NCI-H2107 treated with DMSO at 0.1 percent for 48 hours (cell line): ENCODE measurements at regions not wholly inside any gene's neighbourhood (a gene's known extent, or its start where the extent isn't known, plus 50 kb on each side); places are given as distances from the start of the nearest gene placed in this dataset.

Experiments used
- DNase-seq: peaks from one replicate; lab custom pipeline; 2025; ENCODE audit not compliant: unreplicated experiment; lab: John Stamatoyannopoulos, UW

- no peak for DNase-seq
Observed at GRCh38 chrX:39950018-39950688, 147.6 kb downstream of the BCOR start.

GRCh38 chrX:39952989-39953388 lies 144.8 kb downstream of the BCOR start:
- DNase-seq, result no peak

GRCh38 chrX:39953879-39954278 lies 143.9 kb downstream of the BCOR start:
- DNase-seq, result no peak

GRCh38 chrX:39954851-39955250 lies 142.9 kb downstream of the BCOR start:
- DNase-seq, result no peak

DNA sequence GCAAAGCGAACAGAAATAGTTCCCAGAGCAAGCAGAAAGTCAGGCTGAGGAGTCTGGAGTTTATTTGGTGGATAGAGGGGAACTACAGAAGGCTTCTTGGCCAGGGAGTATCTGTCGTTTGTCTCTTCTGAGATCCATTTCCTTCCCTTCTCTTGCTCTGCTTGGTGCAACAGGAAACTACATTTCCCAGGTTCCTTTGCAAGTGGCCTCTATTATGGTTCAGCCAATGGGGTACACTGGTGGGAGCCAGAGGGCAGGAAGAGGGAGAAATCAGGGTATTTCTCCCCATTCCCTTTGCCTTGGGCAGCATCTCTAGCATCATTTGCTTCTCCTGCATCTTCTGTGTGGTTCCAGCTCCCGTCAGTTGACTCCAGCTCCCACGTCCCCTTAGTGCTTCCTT lies 142.1 kb downstream of the BCOR start:
- DNase-seq, result no peak

DNA sequence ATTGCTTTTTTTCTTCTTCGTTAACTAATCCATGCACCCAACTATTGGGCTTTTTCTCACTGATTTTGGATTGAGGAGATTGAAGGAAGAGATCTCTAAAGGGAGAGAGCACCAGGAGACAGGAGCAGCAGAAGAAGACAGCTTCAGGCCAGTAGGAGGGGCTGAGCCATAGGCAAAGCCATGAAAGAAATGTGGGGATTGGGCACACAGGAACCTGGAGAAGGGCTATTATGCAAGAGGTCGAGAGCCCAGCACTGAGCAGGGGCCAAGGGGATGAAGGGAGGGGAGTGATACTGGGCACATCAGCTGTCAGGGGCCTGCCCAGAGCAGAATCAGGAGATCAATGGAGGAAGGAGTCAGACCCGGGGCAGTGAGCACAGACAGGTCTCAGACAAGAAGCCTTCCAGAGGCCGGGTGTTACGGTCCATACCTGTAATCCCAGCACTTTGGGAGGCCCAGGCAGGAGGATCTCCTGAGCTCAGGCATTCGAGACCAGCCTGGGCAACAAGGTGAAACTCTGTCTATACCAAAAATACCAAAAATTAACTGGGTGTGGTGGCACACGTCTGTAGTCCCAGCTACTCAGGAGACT lies 140.9 kb downstream of the BCOR start:
- DNase-seq, result no peak

DNA sequence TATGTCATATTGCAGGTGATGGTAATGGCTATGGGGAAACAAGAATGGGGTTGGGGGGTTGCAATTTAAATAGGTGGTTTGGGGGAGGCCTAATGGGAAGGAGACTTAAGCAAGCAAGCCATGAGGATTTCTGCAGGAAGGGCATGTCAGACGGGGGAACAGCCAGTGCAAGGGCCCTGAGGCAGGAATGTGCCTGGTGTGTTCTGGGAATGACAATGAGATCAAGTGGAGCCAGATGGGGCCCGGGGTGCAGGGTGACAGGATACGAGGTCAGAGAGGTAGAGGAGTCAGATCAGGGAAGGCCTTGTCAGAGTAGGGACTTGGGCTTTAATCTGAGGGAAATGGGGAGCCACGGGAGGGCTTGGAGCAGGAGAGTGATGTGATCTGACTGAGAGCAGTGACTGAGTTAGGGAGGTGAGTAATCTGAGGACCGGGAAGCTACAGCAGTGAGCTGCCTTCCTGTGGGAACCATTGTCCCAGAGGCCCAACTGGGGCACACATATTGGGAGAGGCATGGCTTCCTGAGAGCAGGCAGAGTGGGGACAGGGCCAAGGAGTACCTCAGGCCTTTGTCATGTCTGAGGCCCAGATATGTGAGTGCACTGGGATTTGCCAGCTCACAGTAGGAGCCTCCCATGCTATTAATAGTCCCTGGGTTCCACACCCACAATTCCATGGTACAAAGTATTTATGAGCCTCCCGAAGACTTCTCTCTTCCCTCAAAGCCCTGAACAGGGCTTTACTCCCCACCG lies 139.8 kb downstream of the BCOR start:
- no peak for DNase-seq

DNA sequence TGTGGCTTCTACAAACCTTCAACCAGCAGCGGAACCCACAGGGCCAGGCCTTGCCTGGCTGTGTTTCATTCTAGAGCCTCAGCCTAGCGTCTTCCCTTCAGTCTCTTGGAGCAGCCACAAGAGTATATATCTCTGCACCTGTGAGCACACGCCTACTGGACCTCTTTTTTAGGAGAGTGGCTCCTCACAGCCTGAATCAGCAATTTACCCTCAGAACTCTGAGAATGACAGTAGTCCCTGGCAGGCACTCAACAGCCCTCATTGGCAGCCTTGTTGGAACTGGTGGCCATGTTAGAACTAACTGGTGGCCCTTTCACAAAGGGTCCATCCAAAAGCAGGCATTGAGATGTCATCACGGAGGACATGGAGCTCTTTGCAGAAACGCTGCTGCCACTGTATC lies 138.9 kb downstream of the BCOR start:
- DNase-seq, result no peak

DNA sequence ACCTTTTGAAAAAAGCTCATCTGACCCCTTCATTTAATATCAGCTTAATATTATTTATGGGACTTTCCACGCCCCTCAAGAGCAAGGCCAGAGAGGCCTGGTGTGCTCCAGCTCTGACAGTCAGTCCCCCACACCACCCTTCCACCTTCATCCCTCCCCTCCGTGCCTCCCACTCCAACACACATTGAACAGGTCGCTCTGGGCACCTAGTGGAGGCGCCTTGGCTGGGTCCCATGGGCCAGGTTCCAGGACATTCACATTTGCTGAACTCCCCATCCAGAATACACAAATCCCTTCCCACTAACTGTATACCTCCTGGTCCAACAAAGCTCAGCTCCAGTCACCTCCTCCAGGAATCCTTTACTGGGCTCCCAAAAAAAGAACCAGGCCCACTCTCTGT lies 137.5 kb downstream of the BCOR start:
- no peak for DNase-seq

DNA sequence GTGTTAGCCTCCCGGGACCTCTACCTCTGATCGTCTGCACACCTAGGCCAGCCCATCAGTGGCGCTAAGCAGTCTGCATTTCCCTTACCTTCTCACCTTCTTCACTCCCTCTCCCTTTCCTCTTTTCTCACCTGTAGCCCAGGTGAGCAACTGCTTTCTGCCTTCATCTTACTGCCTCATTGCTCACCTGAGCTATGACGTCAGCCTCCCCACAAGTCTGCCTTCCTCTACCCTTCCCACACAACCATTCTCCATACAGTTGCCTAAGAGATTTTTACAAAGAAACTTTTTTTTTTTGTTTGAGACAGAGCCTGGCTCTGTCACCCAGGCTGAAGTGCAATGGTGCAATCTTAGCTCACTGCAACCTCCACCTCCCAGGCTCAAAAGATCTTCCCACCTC lies 136.3 kb downstream of the BCOR start:
- no peak for DNase-seq

DNA sequence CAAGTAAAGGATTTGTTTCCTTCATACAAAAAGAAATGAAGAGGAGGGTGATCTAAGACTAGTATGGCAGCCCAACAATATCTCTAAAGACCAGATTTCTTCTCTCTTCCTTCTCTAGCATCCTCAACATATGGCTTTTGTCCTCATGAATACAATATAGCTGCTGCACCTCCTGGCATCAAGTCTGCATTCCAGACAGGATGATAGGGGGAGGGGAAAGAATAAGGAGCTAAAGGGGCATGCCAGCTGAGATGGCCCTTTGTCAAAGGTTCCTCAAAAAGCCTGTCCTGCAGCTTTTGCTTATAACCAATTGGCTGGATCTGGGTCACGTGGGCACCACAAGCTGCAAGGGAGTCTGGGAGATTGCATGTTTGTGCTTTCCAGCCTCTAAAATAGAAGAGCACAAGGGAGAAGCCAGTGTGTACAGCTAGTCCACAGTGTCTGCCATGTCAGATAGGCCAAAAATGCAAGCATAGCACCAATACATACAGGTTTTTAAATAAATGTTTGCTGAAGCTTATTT lies 132.6 kb downstream of the BCOR start:
- DNase-seq, result no peak

DNA sequence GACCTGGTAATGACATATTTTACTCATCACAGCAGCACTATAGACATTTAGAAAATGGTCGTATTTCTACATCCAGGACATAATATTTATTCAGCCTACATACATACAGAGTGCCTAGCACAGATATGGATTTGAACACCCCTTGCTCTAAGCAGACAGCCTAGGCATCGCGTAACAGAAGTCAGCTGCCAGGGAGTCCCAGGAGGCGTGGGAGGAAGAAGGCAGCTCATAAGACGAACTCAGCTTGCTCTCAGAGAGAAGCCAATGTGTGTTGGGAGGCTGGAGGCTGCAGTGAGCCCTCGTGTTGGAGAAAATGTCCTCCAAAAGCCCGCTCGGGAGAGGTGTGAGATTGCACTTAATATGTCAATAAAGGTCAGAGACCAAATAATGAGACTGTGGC lies 131.6 kb downstream of the BCOR start:
- DNase-seq, result no peak

GRCh38 chrX:39967348-39967747 lies 130.4 kb downstream of the BCOR start:
- no peak for DNase-seq

DNA sequence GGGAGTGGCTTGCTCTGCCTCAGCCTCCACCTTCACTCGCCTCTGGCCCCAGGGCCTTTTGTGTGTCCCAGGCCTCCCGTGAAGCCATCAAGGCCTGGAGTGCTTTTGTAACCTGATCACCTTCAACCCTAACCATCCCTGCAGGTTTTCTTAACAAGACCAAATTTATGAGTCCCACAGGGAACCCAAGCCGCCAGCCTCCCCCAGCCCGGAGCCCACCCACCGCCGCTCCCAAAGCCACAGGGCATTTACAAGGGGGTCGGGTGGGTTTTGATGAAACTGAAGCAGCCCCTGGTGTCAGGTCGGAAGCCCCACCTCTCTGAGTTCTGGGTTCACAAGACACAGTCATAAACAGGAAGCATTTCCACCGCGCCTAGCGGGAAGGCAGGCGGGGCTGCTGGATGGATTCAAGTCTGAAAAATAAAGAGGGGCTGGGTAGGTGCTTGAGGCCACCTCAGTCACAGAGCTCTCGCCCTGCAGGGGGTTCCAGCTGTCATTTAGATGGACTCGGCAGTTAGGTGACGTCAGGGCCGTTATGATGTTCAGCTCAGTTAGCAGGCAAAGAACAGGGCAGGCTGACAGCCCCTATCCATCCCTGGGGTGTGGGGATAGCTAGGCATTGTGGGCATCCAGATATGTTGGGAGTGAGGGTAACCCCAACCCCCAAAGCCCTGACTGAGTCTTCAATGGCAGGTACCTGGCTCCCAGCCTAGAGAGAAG lies 128.5 kb downstream of the BCOR start:
- peak; percentile 91 for DNase-seq

- DNase-seq, result no peak
Observed at GRCh38 chrX:39969819-39970504, 127.8 kb downstream of the BCOR start.

DNA sequence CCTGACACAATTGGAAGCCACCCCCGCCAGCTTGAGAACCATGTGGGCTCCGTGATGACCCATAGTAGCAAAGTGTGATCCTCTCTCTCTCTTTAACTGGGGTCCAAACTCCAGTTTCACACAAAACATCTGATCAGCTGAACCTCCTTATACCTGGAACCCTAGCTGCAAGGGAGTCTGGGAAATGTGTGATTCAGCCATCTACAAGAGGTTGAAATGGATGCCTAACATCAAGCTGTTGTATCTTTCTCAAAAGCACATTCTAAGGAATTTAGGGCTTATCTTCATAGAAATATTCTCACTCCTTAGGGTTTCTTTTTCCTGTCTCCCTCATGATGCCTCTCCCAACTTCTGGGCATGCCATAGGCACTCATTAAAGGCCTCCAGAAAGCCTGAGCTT lies 126.0 kb downstream of the BCOR start:
- no peak for DNase-seq

DNA sequence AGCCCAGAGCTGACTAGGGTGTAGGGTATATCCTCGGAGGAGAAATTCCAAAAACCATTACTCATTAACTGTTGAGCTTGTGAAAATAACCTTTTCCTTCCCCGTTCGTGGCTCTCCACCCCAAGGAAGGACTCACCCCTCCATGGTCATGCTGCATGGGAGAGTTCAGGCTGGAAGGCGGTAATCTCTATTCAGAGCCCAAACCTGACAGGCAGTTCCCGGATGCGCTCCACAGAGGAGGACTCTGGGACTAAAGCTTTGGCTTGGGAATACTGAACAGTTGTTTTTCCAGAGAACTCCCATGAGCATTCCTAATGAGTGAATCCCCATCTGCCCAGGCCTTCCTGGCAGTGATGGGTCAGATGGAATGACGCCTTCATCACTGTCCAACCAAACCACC lies 125.4 kb downstream of the BCOR start:
- no peak for DNase-seq

GRCh38 chrX:39973810-39974209 lies 123.9 kb downstream of the BCOR start:
- DNase-seq, result no peak

GRCh38 chrX:39974270-39974669 lies 123.5 kb downstream of the BCOR start:
- DNase-seq, result no peak

- DNase-seq, result no peak
Observed at GRCh38 chrX:39975101-39975925, 122.4 kb downstream of the BCOR start.
